COLO668 (cell line): ENCODE measurements at regions not wholly inside any gene's neighbourhood (a gene's known extent, or its start where the extent isn't known, plus 50 kb on each side); places are given as distances from the start of the nearest gene placed in this dataset.
"Not testable (repeated sequence)": the region's sequence is repeated elsewhere in the genome, so short reads cannot be mapped to it uniquely, and the experiment has no call there.

Experiments
- DNase-seq: peaks from one replicate; lab custom pipeline; 2025; ENCODE audit not compliant: unreplicated experiment; lab: John Stamatoyannopoulos, UW

DNA sequence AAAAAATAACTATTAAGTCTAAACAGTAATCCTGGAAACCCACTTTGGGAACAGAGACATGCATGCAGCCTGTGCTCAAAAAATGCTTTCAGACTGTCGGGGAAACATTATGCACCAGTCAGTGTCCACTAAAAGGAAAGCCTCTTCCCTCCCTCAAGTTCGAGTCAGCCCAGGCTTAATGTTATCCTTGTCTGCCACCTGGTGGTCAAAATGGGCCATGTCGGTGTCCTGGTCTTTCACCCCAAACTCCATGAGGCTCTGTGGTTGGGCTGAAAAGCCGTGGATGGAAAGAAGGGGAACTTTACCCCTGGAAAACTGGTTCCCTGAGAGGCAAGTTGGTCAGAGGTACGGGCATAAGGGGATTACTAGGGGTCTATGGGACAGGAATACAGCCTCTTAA, 88.4 kb upstream of the ZNF492 start:
- peak; percentile 10 for DNase-seq

DNA sequence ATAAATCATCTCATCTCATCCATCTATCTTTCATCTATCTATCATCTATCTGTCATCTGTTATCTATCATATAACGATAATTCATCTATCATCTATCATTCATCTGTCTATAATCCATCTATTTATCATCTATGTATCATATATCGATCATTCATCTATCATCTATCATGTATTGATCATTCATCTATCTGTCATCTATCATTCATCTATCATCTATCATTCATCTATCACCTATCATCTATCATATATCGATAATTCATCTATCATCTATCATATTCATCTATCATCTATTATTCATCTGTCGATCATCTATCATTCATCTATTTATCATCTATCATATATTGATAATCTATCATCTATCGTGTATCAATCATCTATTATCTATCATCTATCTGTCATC, 100.4 kb upstream of the ZNF492 start:
- no peak for DNase-seq

- DNase-seq, result no peak
Measured at GRCh38 chr19:22532388-22533300, 101.5 kb upstream of the ZNF492 start.

- no peak for DNase-seq
Measured at GRCh38 chr19:22530042-22530441, 104.1 kb upstream of the ZNF492 start.

DNA sequence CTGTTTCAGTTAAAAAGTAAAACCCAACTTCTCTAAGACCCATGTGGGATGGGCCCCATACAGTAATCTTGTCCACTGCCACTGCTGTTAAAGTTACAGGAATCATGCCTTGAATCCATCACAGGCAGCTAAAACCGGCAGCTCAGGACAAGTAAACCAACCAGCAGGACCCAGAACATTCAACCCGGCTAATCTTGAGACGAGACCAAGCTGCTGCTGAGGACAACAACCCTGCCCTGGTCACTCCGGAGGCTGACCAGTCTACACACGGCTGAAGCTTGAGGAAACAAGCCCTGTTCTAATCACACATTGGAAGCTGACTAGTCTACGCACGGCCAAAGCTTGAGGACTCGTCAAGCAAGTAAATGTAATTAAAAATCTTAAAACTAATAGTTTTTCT, 105.2 kb upstream of the ZNF492 start:
- DNase-seq, result no peak

DNA sequence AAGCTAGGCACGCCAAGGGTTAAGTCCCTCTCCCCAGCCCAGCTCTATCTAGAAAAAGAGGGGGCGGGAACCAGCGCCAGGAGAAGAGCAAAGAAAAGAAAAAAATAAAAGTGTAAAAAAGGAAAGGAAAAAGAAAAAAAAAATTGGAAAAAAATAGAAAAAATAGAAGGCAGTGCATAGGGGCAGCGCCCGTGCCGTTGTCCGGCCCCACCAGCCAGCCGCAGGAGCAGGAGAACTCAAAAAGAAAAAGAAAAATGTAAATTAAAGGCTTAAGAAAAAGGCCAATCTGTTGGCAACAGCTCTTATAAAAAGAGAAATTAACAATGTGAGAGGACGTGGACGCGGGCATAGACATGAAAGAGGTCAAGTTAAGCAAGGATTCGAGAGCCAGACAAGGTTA, 105.4 kb upstream of the ZNF98 start:
- no peak for DNase-seq

- DNase-seq, result no peak
Measured at GRCh38 chr19:22526661-22527272, 104.6 kb upstream of the ZNF98 start.

DNA sequence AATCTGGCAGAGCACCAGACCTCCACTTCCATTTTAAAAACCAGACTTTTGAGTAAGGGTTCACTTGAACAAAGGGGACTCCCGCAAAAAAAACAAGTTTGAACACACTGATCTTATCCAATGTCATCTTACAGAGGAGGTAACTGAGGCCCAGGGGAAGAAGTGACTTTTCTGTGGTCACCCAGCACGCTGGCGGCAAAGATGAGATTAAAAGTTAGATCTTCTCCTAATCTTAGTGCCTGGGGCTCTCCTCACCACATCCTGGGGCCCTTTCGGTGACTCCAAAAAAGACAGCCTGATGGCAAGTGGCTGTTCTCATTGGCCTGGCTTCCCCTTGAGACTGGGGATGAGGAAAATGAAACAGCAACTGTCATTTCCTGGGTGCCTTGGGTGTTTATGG, 101.8 kb upstream of the ZNF98 start:
- DNase-seq, result no peak

GRCh38 chr19:22519562-22519961, 97.4 kb upstream of the ZNF98 start:
- DNase-seq, result not testable (repeated sequence)

- DNase-seq, result no peak
Measured at GRCh38 chr19:22519152-22519551, 97.0 kb upstream of the ZNF98 start.

GRCh38 chr19:22517496-22518411, 95.6 kb upstream of the ZNF98 start:
- no peak for DNase-seq

DNA sequence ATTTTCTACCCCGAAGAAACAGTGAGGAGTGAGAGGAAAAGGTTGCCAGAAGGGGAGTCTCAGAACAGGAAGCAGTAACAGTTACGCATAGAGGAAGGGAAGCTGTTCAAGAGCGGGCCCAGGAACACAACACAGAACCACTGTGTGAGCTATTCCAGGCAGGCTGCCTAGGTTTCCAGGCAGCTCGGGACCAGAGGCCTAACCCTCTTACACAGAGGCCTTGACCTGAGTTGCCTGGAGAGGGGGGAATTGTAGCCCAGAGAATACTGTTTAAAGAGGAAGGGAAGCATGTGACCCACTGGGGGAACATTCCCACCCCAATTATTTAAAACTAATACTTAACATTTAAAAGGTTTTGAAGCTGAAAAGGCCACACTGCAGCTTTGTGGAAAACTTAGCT, 93.3 kb upstream of the ZNF98 start:
- no peak for DNase-seq

DNA sequence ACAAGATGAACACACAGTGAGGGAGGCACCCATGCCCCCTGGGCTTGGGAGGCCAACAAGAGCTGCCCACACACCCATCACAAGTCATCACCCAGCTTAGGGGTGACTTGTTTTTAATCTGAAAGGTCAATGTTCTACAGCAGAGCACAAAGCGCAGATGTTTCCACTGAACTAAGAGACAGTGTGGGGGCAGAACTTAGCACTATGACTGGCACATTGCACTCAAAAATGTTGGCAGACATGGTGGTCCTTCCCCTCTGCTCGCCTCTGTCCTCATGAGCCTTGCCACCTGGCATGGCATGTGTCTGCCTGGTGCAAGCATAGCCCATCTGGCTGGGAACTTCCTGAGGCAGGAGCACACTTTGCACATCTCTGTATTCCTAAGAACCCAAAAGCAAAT, 81.4 kb upstream of the ZNF98 start:
- no peak for DNase-seq

DNA sequence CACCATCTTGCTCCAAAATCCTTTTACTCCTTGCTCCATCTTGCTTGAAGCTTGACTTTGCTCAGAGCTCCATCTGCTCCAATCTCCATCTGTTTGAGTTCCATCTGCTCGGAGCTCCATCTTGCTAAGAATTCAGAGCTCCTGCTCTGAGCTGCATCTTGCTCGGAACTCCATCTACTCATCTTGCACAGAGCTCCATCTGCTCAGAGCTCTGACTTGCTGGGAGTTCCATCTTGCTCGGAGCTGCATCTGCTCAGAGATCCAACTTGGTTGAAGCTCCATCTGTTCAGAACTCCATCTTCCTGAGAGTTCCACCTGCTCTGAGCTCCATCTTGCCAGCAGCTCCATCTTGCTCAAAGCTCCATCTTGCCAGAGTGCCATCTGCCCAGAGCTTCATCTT, 80.6 kb upstream of the ZNF98 start:
- DNase-seq, result no peak

GRCh38 chr19:22498831-22499430, 76.8 kb upstream of the ZNF98 start:
- DNase-seq, result not testable (repeated sequence)

- DNase-seq, result no peak
Measured at GRCh38 chr19:22491746-22492145, 69.6 kb upstream of the ZNF98 start.

GRCh38 chr19:22483514-22483913, 61.4 kb upstream of the ZNF98 start:
- DNase-seq, result not testable (repeated sequence)

DNA sequence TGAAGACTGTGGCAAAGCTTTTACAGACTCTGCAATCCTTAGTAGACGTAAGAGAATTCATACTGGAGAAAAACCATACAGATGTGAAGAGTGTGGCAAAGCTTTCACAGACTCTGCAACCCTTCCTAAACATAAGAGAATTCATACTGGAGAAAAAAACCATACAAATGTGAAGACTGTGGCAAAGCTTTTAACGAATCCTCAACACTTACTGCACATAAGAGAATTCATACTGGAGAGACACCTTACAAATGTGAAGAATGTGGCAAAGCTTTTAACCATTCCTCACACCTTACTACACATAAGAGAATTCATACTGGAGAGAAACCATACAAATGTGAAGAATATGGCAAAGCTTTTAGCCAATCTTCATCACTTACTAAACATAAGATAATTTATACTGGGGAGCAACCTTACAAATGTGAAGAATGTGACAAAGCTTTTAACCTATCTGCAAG, 50.1 kb upstream of the ZNF98 start:
- no peak for DNase-seq
